GM19438 (cell line): ENCODE measurements at regions not wholly inside any gene's neighbourhood (a gene's known extent, or its start where the extent isn't known, plus 50 kb on each side); places are given as distances from the start of the nearest gene placed in this dataset.

Experiments used
- ATAC-seq: cut with Tn5 transposase; IDR thresholded peaks from one replicate; pipeline ENCODE4 v1.9.1; 2021; ENCODE audit warnings: low read depth; ENCODE audit not compliant: unreplicated experiment

DNA sequence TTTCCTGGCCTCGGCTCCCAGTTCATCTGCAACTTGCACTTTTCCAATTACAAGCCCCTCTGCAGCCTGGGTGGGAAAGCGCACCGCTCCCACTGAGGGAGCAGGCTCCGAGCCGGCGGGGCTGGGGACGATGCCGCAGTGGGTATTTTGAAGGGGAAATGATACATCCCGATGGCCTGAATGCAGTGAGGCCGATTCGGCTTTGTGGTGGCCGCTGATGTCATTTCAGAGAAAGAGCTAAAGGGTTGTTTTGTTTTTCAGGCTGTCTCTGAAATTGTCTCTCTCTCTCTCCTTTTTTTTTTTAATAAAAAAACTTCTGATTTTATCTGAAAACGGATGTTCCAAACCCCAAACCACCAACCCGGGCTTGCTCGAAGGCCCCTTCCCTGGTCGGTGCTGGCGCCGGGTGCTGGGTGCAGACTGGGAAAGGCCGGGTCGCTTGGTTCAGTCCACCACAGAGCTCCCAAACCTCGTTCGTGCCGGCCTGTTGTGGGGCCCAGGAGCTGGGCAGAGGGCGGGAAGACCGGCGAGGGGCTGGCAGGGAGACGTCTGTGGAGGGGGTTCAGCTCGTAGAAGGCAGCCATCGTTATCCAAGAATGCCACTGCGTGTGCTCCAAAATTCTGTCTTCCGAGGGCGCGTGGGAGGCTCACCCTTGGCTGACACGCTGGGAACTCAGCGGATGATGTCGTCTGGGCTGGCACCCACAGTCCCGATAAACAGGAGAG, 102.8 kb downstream of the FOXL1 start:
- no peak for ATAC-seq

GRCh38 chr16:86681757-86682106, 103.4 kb downstream of the FOXL1 start:
- ATAC-seq = no peak

GRCh38 chr16:86682219-86682904, 104.0 kb downstream of the FOXL1 start:
- no peak for ATAC-seq

DNA sequence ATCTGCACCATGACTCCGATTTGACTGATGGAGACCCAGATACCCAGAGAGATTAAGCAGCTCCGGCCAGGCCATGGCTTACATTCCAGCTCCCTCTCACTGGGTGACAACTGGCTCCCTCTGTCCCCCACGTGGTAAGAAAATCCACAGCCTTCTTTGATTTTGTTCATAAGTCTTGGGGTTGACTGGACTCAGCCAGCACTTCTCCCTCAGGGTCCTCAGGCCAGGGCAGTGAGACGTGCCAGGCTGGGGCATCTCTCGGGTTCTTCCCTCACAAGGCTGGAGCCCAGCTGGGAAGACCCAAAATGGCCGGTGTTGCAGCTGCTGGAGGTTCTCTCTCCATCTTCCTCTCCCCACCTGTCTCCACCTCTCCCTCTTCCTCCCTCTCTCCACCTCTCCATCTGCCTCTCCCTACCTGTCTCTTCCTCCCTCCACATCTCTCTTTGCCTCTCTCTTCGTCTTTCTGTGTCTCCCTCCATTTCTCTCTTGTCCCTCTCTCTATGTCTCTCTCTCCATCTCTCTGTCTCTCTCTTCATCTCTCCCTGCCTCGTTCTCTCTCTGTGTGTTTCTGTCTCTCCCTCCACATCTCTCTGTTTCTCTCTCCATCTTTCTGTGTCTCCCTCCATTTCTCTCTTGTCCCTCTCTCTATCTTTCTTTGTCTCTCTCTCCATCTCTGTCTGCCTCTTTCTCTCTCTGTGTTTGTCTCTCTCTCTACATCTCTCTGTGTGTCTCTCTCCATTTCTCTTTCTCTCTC, 105.3 kb downstream of the FOXL1 start:
- ATAC-seq = no peak

DNA sequence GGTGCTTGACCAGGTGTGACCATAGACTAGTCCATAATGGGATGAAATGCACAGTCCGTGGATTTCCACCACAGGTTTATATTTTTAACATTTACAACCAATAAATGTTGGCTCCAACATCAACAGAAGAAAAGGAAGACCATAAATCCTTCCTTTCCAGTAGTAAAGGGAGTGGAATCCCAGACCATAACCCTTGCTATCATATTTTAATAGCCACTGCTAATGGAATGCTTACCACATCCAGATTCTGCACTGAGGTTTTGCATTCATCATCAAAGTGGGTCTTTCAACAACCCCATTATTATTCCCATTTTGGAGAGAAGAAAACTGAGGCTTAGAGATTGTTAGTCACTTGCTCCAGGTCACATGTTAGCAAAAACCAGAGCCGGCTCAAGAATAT, 106.7 kb downstream of the FOXL1 start:
- ATAC-seq = no peak

DNA sequence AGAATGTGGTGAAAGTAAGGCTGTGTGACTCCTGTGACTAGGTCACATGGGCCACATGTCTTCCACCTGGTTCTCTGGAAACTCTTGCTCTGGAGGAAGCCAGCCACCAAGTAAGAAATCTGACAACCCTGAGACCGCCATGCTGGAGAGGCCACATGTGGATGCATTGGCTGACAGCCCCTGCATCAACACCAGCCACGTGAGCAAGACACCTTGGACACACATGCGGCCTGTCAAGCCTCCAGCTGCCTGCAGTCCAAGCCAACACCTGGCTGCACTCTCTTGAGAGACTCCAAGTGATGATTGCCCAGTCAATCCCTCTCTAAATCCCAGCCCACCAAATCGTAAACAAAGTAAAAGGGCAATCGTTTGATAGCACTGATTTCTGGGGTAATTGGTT, 112.6 kb downstream of the FOXL1 start:
- ATAC-seq = no peak

GRCh38 chr16:86692426-86692825, 114.1 kb downstream of the FOXL1 start:
- no peak for ATAC-seq

DNA sequence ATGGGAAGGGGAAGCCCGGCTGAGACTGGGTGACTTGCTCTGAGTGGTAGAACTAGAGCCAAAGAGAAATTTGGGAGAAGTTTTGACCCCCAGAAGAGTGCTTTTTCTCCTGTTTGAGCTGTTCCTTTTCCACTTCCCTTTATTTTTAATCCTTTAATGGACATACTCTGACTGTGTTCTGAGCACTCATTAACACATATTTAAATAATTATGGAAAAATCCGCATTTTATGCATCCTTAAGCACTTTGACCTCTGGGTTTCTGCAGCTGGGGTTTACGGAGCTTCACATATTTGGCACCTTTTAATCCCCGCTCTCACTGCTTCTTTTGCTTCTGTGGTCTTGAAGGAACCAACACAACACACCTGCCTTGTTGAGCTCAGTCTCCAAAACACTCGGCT, 114.7 kb downstream of the FOXL1 start:
- no peak for ATAC-seq

GRCh38 chr16:86697715-86698114, 119.4 kb downstream of the FOXL1 start:
- ATAC-seq = no peak

GRCh38 chr16:86700046-86700945, 121.9 kb downstream of the FOXL1 start:
- ATAC-seq = no peak

DNA sequence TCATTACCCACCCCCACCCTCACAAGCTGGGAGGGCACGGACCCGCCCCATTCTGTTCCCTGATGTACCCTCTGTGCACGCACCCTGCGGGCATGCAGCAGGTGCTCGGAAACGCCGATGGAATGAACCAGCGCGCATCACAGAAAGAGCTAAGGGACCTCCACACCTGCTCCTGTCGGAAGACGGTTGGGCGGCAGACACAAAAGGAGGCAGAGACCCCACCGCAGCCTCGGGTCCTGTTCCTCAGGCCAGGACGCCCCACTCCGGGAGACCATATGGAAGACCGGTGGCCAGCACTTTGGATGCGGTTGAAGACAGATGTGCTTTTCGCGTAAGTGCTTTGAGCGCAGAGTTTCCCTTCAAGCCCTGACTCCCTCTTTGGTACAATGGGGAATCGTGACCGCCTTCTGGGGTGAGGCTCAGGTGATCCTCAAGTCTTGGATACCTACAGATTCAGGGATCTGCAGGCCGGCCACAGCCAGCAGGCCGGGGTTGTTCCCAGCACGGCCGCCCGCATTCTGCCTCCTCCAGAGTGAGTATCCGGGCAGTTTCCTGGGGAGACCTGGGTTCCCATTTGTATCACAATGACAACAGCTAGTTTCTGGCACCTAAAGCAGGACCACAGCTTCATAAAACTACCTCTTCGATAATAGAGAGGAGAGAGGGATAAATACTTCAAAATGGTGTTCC, 123.1 kb downstream of the FOXL1 start:
- no peak for ATAC-seq

DNA sequence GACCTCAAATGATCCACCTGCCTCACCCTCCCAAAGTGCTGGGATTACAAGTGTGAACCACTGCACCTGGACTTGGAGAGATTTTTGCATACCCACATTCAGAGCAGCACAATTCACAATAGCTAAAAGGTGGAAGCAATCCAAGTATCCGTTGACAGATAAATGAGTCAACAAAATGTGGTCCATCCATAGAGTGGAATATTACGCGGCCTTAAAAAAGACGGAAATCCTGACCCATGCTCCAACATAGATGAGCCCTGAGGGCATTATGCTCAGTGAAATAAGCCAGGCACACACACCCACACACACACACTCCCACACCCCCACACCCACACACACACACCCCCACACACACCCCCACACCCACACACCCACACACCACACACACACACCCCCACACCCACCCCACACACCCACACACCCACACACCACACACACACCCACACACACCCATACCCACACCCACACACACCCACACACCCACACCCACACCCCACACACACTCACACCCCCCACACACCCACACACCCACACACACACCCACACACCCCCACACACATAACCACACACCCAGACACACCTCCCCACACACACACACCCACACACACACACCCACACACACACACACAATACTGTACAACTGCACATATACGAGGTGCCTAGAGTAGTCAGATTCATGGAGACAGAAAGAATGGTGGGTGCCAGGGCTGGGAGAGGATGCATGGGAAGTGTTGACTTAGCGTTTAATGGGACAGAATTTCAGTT, 124.7 kb downstream of the FOXL1 start:
- no peak for ATAC-seq

DNA sequence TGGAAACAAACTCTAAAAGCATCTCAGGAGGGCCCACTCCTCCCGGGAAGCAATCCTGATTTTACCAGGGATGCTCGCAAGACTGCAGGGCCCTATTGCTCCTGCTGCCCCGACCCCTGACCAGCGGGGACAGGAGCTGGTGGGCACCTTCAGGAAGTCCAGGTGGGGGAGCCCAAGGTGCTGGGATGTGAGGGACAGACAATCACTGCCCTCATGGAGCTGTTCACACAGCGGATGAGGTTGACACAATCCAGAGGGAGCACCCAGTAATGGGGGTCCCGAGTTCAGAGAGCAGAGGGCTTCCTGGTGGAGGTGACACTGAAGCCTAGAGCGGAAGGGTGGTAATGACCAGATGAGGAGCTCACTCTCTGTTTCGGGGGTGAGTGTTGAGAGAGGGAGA, 126.2 kb downstream of the FOXL1 start:
- ATAC-seq = no peak

DNA sequence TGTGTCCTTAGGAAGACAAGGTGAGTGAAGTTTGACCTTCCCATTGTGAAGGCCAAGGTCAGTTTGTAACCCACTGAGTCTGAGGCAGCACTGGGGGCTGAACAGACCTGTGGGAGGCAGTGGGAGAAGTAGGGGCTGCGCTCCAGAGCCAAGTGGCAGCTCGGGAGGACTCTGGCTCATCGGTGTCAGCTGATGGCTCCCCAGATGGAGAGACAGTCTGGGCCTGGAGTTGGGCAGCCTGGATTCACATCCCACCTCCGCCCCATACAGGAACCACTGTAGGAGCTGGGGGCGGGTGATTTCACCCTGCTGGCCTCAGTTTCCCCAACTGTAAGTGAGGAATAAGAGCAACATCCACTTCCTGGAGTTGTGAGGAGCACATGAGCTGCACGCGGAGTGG, 128.4 kb downstream of the FOXL1 start:
- no peak for ATAC-seq

- ATAC-seq = no peak
Measured at GRCh38 chr16:86707171-86707570, 128.8 kb downstream of the FOXL1 start.

DNA sequence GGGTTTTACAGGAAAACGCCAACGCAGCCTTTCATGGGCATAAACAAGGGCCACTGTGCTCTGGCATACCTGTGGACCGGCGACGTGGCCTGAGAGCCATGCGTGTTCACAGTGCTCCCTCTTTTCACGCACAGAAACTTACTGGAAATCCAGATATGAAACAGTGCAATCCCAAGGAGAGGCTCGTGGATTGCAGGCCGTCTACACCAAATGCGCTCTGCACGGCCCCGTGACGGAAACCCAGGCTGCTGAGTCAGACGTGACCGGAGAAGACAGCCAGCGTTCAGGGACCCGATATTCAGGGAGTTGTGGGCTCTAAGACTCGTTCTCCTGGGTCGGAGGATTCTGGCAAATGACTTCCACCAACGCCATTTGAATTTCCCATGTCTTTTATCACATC, 129.2 kb downstream of the FOXL1 start:
- no peak for ATAC-seq

DNA sequence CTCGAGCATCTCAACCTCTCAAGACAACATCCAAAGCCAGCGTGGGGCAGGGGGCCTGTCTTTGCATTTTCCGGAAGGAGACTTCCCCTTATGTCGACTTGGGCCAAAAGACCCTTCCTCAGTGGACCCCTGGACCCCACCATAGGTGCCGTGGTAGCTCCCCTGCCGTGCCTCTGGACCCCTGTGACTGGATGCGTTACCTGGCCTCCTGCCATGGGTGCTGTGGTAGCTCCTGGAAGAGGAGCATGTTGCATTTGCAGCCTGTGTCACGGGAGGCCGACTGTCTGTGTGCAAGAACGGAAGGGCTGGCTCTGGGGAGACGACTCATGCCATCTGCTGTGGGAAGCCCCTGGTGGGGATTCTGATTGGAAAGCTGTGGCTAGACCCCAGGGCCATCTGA, 130.1 kb downstream of the FOXL1 start:
- no peak for ATAC-seq

DNA sequence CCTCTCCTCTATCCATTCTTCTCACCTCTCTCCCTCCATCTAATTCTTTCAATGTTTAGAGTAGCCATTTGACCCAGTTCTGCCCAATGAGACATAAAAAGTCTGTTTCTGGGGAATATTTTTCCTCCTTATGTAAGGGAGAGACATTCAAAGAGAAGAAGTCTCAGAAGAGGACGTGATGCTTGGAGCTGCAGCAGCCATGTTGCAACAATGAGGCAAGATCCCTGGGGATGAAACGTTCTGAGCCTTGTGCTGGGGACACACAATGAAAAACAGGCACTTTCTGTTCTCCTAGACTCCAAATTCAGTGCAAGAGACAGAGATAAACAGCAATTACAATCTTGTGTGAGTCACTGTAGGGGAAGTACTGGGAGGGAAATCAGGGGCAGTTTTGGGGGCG, 130.8 kb downstream of the FOXL1 start:
- no peak for ATAC-seq

- no peak for ATAC-seq
Measured at GRCh38 chr16:86709902-86710601, 131.7 kb downstream of the FOXL1 start.
